ENCODE measurements at regions not wholly inside any gene's neighbourhood (a gene's known extent, or its start where the extent isn't known, plus 50 kb on each side); places are given as distances from the start of the nearest gene placed in this dataset.
"Not testable (repeated sequence)": the region's sequence is repeated elsewhere in the genome, so short reads cannot be mapped to it uniquely, and the experiment has no call there.

DNA sequence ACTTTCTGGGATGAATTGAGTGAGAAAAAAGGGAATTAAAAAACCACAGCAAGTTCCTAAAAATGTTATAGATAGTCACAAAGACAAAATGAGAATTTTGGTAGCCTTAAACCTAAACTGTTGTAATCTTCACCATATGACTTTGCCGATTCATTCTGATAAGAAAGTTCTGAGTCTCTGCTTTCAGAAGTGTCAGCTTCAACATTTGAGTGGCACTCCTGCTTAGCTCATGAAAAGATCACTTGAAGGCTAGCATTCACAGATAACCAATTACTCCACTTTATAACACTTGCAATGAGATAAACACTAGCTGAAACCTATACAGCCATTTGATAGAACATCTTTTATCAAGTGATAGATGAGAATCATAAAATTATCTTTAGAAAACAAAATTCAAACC, 288.1 kb upstream of the POU1F1 start:
- DNase-seq, result no peak

DNA sequence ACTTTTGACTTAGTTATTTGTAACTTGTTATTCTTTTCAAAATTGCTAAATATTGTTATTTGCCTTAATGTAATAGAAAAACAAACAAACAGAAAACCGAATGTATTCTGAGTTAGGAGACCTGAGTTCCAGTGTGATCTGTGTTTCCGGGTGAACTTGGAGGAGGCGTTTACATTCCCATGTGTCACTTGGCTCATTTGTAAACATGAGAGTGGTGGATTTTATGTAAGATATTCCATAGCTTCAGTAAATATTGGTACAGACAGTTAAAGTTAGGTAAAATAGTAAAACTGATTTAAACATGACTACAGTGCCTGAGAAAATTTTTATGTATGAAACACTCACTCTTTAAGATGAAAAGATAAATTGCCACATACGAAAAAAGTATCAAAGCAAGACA, 287.3 kb upstream of the POU1F1 start:
- DNase-seq, result no peak

DNA sequence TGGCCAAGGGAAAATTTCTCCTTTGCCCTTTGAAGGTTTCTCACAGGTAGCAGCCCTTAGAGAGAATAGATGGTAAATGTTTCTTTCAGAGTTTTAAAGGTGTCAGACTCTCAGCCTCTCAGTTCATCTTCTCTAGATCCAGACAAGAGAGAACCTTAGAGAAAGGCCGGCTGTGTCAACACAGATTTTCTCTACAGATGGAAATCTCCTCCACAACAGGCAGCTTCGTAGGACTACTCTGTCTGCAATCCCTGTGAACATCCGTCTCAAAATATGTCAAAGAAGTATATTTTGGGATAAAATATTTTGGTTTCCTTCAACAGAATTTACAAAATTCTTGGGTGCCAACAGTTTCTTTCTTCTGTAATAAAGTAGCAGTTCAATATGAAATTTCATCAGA, 282.1 kb upstream of the POU1F1 start:
- no peak for DNase-seq

DNA sequence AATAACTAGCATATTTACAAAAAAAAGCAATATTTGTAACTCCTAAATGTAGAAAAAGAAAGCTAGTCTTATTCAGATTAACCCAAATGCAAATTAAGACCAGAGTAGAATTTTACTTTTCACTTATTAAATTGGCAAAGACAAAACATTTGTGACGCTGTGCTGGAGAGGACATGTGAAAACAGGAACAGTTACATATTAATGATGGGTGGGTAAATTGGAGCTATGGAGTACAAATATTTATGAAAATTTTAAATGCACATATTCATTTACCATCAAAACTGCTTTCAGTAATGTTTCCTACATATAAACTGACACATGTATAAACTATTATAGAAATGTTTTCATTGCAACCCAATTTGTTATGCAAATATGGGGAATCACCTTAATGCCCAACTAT, 278.9 kb upstream of the POU1F1 start:
- no peak for DNase-seq

DNA sequence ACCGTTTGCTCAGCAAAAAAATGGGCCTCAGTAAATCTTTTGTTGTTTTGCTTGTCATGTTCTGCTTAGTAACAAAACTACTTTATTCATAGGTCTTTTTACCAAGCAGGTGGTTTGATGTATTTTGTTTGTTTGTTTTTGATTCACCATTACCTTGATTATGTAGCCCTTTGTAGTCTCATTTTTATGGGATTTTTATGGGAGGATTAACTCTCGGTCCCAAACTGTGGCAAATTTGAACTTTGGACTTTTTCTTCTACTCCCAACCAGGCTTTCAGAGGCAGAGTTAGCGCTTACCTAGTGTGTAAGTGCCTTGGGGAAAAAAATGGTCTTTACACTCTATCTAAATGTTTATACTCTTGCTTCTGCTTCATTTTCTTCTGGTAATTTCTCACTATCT, 276.7 kb upstream of the POU1F1 start:
- DNase-seq, result no peak

DNA sequence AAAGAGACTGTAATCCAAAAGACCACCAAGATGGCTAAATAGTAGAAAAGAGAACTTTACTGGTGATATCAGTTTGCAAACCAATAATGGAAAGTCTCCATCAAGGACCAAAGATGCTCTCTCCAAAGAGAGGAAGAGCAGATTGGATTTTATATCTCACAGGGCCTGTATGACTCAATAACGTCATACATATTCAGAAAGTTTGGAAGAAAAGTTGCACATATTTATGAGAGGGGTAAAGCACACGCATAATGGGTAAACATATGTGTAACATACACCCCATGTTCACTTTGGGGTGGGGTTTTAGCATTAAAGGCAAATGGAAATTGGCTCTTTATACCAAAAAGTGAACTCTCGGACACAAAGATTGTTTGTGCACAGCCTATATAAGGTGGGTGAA, 274.5 kb upstream of the POU1F1 start:
- no peak for DNase-seq

DNA sequence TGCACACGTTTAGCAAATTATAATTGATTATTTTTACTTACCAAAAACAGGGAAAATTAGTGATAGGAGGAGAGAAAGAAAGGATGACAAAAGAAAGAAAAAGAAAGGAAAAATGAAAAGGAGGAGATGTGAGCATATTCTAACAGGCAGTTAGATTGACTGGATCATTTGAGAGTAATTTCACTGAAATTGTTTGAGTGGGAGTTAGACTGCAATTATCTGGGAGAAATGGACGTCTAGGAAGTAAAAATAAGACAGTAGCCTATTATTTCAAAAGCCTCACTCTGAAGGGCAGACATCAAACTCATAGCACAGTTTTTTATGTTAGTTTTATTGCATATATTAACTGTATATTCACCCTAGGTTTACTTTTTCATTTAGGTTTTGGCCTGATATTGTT, 272.8 kb upstream of the POU1F1 start:
- no peak for DNase-seq

DNA sequence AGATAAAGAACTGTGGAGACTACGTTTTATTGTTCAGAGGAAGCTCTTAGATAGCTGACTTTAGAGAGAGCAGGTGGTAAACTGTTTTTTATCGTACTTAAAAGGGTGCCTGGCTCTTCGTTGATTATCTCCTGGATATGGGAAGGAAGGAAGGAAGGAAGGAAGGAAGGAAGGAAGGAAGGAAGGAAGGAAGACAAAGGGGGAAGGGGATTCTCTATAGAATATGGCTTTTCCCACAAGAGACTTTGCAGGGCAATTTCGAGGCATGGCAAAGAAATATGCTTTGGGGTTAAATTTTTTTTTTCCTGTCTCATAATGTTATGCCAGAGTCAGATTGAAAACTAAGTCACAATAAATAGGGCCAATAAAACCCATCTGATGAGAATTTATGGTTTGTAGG, 271.9 kb upstream of the POU1F1 start:
- no peak for DNase-seq

DNA sequence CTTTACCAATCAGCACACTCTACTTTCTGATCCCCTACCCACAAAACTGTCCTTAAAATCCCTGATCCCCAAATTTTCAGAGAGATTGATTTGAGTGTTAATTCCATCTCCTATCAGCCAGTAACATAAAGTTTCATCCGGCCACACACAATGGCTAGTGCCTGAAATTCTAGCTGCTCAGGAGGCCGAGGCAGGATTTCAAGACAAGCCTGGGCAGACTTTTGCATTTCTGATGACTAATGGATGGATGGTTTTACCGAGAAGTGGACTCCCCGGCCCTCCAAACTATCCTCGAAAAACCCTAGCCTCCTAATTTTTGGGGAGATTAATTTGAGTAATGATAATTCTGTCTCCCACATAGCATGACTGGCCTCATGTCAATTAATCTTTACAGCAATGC, 269.8 kb upstream of the POU1F1 start:
- no peak for DNase-seq

DNA sequence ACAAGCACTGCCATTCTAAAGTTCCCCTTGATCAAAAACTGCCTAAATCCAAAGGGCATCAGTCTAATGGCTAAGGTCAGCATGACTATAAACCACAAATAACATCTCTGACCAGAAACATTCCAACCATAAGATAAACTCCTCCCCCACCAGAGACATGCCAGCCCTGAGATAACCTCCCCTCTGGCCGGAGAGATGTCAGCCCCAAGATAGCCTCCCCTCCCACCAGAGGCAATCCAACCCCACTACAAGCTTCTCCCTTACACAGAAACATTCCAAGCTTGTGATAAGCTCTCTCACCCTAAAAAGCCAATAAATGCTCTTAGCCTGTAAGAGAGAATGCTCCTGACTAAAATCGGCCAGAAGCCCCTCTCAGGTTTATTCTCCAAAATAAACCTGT, 267.0 kb upstream of the POU1F1 start:
- DNase-seq, result not testable (repeated sequence)

DNA sequence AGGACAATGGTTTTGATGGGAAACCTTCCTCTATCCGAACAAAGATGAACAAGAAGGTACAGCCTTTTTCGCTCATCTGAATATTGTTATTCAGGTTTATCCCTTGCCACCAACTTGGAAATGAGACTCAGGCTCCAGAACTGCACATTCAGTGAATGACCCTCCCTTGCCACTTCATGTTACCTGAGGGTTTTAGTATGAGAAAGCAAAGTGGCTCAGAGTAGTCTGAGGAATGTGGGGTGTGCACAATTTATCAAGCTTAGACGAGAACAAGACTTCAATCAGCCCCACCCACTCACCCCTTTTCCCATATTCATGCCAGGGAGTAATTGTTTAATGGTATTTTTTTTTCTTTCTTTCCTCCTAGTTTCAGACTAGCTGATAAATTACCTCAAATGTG, 265.3 kb upstream of the POU1F1 start:
- no peak for DNase-seq

DNA sequence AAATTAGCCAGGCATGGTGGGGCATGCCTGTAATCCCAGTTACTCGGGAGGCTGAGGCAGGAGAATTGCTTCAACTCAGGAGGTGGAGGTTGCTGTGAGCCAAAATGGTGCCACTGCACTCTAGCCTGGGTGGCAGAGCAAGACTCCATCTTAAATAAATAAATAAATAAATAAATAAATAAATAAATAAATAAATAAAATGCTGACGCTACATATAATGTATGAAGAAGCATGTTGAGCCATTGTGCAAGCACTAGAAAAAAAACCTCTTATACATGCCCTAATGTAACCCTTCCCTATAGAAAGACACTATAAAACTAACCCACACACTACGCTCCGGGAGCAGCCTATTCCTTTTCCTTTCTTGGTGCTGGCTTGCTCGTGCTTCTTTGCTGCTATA, 262.3 kb upstream of the POU1F1 start:
- DNase-seq, result not testable (repeated sequence)

DNA sequence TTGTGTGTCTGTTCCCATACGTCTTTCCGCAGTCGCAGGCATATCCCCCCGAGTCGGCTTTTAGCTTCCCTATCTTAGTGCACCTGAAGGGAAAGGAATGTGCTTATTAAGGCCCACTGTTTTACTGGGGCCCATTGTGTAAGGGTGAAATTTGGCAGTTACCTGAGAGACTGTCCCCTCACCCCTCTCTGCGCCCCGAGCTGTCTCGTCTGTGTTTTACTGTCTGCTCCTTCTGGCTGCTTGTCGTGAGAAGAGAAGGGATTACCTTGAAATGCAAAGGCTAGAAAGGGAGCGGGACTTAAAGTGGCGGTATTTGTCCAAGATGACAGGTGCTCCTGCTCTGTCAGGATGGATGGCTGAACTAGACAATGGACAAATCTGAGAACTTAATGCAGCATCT, 233.0 kb upstream of the POU1F1 start:
- no peak for DNase-seq

DNA sequence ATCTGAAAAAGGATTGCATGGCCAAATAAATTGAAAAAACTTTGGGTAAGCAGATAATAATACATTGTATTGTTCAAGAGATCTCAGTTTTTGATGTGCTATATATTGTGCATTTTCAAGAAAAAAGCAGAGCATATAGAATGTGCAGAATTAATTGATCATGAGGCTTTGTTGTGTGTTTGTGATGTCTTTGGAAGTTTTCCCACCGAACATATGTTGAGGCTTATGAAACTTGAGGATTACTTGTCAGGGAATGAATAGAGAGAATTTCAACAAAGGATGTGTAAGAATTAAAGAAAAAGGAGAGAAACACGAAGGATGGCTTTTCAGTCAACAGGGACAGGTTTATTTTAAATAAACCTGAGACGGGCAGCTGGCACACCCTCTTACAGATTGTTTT, 232.5 kb upstream of the POU1F1 start:
- no peak for DNase-seq

DNA sequence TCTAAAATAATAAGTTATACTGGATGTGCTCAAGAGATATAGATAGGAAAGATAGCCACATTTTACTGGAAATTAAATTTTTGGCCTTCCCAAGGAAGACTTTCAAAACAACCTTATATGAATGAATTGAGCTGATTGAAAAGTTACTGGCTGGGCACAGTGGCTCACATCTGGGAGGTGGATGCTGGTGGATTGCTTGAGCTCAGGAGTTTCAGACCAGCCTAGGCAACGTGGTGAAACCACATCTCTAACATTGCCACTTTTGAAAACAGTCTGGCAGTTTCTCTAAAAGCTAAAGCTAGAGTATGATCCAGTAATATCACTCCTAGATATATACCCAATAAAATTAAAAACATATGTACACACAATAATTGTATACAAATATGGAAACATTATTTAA, 231.4 kb upstream of the POU1F1 start:
- no peak for DNase-seq

DNA sequence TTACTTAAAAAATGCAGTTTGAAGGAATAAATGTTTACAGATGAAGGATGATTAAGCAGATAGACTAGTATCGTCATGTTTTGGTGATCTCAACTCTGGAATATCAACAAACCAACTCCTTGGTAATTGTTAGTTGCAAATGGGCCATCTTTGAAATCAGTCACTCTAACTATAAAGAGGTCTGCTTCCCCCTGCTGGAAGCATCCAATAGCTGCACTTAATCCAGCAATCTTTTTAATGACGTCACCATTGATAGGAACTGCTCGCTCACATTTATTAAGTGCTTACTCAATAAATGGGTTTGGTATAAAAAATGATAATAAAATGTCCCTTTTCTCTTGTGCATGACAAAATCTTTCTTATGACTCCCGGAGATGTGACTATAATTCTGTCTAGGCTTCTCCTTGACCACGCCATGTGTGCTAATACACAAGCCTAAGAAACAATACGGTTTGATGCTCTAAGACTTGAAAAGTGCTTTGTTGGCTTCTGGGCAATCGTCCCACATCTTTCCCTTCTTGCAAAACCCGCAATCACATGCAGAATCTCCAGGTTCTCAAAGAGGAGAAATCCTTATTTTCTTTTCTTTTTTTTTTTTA, 227.6 kb upstream of the POU1F1 start:
- DNase-seq, result no peak

DNA sequence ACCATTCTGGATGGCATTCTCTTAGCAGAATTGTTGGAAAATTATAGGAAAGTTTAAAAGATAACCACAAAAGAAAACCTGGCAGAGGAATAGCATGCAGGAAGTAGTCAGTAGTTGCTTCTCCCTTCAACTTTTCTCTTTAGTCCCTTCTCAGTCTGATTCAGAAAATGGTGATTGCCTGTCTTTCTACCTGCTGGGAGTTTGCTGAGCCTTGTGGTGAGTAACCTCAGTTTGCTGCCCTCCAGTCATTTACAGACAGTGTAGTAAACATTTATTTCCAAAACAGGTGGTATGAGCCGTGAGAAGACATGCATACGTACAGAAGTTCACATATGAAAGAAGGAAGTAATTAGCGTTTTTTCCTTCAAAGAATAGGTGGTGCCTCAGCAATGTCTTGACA, 224.7 kb upstream of the POU1F1 start:
- DNase-seq, result no peak

DNA sequence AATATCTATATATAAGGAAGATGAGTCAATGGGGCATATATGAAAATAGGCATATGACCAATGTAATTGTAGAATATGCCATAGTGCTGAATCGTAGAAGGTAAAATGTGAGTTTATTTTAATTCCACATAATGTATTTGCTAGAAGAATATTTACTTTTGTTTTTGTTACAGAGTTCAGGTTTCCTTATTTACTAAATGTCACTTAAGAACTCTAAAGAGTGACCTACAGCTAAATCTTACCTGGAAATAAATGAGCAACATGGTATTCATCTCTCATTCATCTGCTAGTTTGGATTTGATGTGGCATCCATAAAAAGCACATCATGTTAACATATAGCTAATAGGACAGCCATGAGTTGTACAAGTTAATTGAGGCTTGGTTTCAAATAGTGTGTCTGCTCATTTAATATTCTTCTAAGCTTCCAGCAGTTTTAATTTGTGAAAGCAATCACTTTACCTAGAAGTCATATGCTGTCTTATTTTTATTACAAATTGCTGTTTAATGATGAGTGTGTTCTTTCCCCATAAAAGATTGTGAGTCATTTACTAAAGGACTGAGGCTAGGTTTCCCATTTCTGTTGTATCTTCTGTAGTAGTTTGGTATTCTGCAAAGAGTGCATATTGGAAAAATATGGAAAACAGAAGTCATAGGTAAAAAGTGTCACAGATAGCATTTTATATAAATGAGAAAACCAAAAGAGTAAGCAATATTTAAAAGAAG, 222.1 kb upstream of the POU1F1 start:
- no peak for DNase-seq

DNA sequence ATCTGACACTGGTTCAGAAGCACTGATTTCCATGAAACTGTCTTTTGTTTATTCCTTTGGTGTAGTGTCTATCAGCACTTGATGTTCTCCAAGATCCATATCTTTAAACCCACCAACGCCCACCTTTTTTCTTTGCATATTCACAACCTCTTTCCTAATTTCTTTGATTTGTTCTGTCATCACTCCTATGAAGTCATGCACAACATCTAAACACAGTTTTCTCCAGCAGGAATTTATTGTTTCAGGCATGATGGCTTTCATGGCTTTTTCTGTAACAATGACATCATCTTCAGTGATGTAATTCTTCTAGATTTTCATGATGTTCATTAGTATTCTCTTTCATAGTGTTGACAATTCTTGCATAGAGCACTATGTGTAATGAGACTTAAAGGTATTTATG, 219.6 kb upstream of the POU1F1 start:
- no peak for DNase-seq

DNA sequence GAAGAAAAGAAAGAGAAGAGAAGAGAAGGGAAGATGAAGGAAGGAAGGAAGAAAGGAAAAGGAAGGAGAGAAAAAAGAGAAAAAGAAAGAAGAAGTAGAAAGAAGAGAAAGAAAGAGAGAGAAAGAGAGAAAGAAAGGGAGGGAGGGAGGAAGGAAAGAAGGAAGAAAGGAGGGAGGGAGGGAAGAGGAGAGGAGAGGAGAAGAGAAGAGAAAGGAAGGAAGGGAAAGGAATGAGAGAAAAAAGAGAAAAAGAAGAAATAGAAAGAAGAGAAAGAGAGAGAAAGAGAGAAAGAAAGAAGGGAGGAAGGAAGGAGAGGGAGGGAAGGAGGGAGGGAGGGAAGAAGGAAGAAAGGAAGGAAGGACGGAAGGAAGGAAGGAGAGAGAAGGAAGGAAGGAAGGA, 217.9 kb upstream of the POU1F1 start:
- no peak for DNase-seq

DNA sequence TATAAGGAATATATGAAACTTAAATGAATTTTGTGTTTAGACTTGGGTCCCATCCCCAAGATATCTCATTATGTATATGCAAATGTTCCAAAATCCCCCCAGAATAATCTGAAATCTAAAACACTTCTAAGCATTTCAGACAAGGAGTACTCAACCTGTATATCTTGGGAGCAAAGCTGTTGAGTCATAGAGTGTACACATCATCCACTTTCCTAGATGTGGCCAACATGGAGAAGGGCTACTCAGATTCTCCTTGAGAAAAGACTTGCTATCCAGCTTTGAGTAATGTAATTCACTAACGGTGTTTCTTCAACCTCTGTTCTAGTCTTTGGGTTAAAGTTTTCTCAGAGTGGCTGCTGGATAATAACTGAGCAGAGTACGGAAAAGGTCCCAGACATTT, 215.5 kb upstream of the POU1F1 start:
- DNase-seq, result no peak

DNA sequence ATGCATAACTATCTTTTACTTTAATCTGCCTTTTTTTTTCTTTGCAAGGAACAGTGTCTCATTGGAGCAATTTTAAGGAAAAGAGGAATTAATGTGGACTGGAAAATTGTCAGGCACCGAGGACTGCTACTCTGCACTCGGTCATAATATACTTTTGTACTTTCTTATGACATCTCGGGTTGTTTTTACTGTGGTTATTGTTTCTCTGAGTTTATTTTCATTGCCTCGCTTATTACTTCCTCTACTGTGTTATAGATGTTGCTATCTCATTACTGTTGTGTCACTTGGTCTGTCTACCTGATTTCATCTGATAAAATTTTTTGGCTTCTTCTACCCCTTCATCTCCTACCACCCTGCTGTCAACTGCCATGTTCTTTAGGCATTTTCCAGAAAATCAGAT, 213.5 kb upstream of the POU1F1 start:
- no peak for DNase-seq

DNA sequence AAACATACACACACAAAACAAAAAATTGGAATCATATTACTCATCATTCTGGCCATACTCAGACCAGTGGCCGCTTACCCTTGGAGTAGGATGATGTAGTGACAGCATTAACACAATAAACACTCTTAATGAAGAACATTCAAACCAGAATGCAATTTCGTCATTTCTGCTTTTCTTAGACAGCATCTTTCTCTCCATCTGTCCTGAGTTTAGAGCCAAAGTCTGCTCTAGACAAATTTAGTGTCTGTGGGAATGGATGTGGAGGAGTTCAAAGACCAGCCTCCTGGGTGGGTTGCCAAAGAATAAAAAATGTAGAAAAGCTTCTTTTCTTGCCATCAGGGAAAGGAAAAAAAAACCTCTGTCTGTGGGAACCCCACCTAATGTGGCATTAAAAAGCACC, 212.4 kb upstream of the POU1F1 start:
- DNase-seq, result no peak

DNA sequence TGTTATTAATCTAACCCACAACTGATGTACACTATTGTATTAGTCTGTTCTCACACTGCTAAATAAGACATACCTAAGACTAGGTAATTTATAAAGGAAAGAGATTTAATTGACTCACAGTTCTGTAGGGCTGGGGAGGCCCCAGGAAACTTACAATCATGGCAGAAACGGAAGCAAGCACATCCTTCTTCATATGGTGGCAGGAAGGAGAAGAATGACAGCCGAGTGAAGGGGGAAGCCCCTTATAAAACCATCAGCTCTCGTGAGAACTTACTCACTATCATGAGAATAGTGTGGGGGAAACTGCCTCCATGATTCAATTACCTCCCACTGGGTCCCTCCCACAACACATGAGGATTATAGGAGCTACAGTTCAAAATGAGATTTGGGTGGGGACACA, 210.3 kb upstream of the POU1F1 start:
- not testable (repeated sequence) for DNase-seq

DNA sequence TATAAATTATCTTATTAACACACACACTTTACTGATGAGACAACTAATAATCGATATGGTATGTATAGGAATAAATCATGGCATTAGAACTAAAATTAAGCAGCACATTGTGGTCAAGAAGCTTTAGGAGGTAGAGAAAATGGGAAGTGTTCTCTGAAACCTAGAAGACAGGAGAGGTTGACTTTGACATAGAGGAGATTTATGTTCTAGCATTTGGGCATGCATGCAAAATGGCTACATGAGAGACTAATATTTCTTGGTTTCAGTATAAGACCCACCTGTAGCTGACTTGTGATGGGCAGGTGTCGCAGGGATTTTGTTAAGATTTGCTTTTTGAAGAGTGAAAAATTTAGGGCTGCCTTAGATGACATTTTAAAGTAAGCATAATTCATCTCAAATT, 209.7 kb upstream of the POU1F1 start:
- DNase-seq, result no peak
